HG03460 (cell line): ENCODE measurements at regions not wholly inside any gene's neighbourhood (a gene's known extent, or its start where the extent isn't known, plus 50 kb on each side); places are given as distances from the start of the nearest gene placed in this dataset.

Experiments used
- ATAC-seq: cut with Tn5 transposase; IDR thresholded peaks from one replicate; pipeline ENCODE4 v1.9.1; 2021; ENCODE audit not compliant: unreplicated experiment

DNA sequence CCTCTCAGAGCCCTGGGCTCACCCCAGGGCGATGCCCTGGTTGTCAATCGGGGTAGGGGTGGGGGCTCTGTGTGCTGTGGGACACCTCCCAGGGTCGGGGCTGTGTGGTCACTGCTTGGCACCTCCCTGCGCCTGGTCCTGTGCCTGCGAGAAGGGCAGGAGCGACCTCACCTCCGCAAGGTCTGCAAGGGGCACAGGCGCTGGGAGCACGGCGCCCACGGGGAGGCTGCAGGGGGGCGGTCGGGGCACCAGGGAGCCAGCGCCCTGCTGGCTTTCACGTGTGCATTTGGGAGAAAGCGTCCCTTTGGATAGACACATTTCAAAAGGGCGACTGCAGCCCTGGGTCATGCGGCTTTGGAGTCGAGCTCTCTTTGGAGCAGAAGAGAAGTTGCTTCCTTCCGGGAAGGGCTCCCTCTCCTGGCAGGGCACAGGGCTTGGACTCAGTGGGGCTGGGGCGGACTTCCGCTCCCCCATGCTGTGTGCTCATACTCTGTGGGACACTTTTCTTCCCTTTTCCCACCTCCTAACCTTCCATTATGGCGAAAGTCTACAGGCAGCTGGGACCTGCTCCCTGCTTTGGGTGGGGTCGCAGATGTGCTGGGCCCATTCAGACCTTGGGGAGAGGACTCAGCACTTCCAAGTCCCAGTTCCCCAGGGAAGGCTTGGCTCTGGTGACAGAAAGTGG lies 52.9 kb upstream of the SLC28A3 start:
- no peak for ATAC-seq

DNA sequence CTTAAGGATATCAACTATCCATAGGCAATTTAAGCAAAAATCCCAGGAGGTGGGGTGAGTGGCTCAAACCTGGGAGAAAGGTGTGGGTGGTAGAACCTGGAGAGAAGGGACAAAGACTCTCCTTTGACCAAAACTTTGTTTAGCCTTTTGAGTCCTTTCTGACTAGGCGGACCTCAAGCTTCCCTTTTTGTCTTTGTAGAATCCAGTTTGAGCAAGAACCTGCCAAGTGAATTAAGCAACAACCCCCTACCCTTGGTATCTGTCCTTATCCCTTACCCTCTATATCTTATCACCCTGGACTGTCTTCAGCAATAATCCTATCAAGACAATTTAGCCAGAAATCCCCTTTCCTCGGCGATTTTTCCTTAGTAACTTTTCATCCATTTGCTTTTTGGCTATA lies 53.5 kb upstream of the SLC28A3 start:
- no peak for ATAC-seq

DNA sequence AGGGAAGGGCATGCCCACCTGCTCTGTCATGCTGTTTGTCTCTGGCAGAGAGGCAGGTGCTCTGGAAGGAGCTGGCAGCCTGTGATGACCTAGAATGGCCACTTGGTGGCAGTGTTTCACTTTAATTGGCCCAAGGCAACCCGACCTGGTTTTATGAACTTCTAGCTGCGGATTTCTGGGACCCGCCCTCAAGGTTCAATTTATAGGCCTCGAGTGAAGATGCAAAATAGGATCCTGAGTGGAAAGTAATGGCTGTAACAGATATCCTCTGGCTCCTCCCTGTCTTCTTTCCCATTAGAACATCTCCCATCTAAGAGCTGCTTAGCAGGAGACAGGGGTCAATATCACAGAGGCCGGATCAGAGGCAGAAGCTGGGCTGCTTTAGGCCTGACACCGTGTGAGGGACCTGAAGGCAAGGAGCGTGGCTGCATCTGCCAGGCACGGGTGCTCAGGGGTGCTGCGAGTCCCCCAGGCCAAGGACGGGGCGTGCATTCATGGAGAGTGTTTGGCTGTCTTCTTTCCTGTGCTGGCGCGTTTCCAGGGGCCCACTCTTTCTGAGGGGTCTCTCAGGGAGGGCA lies 56.7 kb upstream of the SLC28A3 start:
- no peak for ATAC-seq

DNA sequence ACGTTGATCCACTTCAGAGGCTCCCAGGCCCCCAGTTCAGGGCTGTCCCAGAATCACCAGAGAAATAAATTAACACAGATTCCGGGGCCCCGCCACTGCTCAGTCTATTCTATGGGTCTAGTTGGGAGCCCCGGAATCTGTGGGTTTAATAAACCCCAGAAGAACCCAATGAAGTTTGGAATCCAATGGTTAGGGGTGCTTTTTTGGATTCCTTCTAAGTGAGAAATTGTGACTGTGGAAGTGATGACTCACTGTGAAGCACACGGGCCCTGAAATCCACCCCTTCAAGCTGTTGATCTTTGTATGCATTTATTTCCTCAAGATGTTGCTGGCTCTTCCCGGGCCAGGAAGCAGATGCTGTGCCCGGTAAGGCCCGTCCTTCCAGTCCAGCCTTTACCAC lies 57.3 kb upstream of the SLC28A3 start:
- no peak for ATAC-seq

DNA sequence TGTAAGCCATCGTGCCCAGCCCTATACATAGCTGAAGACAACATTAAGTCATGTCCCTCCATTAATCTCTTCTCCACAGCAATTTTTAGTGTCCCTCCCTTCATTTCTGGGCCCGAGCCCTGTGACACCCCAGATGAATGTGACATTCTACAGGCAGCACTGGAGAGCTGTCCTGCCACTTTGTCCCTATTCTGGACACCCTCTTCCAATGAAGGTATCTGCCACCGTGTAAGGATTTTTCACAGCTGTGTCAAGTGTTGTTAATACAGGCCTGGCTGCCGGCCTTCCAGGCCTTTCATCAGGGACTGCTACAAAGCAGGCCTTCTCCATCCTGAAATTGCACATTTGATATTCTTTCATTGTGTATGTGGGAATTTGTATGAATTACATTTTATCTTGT lies 62.0 kb upstream of the SLC28A3 start:
- no peak for ATAC-seq

DNA sequence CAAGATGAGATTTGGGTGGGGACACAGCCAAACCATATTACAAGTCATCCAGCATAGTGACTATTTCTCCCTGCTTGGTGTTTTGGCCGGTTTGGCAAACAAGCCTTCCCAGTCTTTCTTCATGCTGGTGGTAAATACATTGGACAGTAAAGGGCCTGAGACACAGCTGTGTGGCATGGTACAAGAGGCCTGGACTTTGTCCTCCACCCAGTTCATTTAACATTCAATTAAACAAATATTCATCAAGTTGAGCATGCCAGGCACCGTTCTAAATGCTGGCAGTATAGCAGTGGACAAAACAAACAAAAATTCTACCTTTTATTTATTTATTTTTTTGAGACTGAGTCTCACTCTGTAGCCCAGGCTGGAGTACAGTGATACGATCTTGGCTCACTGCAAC lies 62.7 kb upstream of the SLC28A3 start:
- no peak for ATAC-seq

DNA sequence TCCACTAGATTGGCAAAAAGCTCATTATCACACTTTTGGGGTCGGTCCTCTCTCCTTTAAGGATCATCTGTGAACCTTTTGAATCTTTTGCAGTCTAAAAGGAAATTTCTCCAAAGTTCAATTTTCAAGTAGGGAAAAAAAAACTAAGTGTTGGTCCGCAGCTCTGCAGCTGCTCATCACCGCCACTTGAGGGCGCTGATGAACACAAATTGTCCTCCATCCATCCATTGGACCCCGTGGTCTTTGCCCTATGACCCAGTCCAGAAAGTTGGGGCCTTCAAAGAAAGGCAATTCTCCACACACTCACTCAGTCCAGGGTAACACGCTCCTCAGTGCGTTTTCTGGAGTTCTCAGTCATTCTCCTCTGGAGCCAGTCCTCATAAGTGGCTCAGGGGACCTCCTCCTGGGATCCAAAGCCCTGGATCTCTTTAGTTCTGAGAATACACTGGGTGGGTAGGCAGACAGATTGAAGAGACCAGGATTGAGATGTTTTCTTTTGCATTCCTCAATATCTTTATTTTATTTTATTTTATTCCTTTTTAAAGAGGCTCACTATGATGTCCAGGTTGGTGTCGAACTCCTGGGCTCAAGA lies 63.6 kb upstream of the SLC28A3 start:
- no peak for ATAC-seq

DNA sequence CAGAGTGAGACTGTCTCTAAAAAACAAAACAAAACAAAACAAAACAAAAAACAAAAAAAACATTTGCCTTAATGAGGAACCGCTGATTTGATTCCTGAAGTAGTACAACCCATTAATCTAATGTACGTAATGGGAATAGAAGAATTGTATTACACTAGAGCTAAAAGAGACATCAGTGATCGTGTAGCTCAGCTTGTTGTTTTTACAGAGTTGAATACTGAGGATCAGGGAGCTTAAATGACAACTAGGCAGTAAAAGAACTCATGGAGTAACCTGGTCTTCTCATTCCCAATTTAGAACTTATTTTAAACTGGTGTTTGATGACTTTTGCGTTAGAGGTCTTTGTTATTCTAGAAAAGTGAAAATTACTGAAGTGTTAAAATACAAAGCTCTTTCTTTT lies 65.1 kb upstream of the SLC28A3 start:
- ATAC-seq = no peak

DNA sequence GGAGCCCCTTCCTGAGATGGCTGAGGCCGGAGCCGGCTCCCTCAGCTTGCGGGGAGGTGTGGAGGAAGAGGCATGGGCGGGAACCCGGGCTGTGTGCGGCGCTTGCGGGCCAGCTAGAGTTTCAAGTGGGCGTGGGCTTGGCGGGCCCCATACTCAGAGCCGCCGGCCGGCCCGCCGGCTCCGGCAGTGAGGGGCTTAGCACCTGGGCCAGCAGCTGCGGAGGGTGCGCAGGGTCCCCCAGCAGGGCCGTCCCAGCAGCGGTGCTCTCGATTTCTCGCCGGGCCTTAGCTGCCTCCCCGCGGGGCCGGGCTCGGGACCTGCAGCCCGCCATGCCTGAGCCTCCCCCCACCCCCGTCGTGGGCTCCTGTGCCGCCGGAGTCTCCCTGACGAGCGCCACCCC lies 67.9 kb upstream of the SLC28A3 start:
- ATAC-seq = no peak

DNA sequence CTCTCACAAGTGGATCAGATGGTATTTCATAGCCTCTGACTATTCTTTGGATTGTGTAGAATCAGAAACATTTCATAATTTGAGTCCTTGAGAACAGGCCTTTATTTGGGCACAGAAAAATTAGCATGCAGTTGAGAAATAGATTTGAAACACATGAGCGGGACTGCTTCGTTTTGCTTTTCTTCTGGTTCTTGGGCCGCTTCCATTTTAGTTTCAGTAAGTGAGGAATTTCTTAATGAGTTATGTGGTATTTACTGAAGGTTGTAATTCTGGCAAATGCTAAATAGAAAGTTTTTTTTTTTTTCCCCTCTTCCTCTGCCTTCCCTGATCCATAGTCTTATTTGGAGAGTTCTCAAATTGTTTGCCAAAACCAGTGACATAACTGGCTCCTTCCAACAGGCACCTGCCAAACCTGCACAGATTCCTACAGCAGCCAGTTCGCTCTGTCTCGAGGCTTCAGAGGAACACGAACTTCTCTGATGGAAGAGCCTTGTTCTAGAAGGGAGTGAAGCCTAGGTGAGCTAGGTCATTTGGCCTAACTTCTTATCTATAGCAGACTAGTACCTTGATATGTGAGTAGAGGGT lies 71.2 kb upstream of the SLC28A3 start:
- no peak for ATAC-seq

DNA sequence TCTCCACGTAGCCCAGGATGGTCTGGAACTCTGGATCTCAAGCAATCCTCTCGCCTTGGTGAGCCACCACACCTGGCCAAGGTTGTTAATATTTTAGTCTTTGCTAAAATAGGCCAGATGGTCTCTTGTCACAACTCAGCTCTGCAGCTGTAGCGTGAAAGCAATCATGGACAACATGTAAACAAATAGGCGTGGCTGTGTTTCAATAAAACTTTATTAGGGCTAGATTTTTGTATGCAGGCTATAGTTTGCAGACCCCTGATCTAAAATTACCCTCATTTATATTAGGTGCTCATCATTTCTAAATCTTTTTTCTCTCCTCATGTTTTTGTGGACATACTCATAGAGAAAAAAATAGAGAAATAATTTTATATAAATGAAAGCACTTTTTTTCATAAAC lies 72.1 kb upstream of the SLC28A3 start:
- no peak for ATAC-seq

DNA sequence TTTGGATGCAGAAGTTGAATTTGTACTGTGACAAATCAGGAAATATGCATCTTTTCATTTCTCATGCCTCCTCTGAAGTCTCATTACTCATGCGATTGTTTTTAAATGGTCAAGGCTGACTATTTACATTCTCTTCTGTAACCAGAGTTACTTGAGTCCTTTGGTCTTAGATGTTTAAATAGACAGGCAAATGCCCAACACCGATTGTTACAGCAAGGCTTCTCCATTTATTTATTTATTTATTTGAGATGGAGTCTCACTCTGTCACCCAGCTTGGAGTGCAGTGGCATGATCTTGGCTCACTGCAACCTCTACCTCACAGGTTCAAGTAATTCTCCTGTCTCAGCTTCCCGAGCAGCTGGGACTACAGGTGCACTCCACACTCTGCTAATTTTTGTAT lies 72.7 kb upstream of the SLC28A3 start:
- no peak for ATAC-seq

DNA sequence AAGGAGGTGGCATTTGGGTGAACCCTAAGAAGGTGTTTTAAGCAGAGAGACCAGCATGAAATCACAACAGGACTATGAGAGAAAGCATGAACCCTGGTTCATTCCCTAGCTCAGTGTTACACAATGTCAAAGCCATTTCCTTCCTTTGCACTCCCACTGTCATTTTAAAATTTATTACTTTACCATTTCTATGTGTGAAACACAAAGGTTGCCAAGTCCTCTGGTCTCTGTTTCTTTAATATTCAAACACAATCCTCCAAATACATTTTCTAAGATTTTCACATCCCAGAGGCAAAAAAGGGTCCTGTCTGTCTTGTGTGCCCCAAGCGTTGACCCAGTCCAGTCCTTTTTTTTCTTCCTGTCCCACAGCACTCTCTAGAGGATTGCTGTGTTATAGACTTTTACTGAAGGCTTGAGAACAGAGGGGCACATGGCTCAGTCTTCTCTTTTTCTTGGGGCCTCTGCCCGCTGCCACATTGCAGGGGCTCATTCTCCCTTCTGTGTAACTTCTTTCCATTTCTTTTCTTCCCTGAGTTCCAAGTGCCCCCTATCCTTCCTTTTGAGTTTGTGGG lies 78.6 kb upstream of the SLC28A3 start:
- no peak for ATAC-seq

DNA sequence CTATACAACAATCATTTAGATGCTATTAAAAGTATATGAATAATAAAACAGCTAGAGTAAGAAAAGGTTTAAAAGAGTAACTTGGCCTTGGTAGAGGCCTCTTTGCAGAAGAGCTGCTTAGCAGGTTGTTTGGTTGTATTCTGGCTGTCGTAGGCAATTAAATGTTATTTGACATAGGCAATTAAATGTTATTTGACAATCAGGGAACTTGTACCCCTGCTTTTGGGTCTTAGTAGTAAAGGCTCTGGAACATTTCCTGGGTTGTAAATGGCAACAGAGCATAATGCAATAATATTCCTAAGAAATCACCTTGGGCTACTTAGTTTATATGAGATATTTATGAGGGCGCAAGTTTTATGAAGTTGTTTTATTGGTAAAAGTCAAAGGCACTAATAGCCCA lies 84.4 kb upstream of the SLC28A3 start:
- ATAC-seq = no peak

DNA sequence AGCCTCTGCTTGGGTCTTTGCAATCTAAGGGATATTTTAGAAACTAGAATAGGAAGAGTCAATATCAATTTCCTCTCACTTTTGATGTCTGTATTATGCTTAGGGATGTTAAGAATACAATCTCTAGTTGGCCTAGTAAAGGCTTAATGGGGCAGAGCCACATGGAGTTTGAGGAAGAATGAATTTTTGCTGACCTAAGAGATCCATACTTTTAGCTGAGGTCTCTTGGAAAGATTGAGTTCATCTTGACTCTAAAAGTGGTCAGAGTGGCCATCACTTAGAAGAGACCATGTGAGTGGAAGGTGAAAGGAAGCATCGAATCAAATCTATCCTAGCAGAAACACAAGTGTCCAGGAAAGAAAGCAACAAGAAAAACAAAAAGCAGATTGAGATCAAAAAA lies 92.2 kb upstream of the SLC28A3 start:
- no peak for ATAC-seq

DNA sequence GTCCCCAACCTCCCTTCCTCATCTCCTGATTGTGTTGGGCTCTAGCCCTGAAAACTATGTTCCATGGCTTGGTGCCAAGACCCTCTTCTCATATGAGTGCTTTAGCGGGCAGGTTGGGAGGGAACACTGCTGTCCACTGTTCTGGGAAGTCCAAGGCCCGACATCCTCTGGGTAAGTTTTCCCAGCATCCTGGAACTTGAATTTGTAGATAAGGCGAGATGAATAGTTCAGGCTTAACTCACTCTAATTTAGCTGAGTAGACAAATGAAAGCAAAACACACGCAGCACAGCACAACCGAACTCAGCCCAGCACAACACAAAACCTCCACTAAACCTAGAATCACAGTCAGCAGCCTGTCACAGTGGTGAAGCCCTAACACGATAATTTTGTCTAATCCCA lies 95.3 kb upstream of the SLC28A3 start:
- ATAC-seq = no peak

DNA sequence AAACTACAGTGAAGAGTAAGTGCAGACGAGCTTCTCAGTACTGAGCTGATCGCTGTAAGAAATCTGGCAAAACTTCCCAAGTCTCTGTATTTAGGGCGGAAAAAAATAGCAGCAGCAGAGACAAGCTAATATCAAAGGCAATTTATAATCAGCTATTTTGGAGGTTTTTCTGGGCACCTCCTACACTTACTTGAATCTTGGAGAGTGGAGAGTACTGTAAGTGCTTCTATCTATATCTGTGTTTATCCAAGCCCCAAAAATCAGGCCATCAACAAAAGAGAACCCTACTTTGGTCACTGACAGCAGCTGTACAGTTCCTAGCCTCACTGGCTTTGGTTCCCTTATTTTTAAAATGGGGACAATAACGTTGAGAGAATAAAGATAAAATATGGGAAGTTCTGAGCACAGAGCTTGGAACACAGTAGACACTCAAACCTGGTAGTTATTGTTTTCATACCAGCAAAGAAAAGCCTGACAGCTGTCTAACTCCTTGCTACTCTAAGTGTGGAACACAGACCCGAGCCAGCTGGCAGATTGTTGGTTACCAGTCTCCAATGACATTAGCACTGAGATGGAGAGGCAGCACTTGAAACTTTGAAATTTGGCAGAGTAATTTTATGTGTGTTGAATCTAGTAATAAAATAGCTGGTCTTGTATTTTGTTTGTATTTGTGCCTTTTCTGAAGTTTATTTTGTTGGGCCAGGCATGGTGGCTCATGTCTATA lies 96.0 kb upstream of the SLC28A3 start:
- ATAC-seq = no peak

DNA sequence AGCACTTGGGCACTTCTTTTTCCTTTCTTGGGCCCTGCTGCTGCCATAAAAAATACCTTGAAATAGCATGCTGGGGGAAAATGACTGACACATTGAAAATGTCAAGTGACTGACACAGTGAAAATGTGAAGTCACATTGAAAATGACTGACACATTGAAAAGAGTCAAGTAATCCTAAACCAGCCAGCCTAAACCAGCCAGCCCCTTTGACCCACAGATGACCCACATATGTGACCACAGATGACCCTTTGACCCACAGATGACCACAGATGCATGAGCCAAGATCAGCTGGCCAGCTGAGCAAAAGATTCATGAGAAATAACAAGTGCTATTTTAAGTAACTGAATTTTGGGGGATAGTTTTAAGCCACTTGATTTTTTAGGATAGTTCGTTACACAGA lies 97.8 kb upstream of the SLC28A3 start:
- ATAC-seq = no peak

DNA sequence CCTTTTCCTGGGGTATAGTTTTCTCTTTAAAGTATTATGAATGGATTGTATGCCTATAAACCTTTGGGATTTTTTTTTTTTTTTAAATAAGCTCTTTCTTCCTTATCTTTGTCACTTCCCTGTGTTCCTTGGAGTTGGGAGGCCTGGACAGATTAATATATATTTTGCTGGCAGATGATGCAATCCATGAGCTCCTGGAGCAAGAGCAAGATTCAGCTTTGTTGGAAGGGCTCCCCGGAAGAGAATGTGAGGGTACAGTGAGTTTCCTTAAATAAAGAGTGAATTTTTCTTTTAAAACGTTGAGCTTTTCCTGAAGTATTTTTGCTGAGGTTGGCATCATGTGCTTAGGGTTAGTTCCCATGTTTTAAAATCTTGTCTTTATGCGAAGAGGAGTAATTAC lies 98.7 kb upstream of the SLC28A3 start:
- ATAC-seq = no peak

DNA sequence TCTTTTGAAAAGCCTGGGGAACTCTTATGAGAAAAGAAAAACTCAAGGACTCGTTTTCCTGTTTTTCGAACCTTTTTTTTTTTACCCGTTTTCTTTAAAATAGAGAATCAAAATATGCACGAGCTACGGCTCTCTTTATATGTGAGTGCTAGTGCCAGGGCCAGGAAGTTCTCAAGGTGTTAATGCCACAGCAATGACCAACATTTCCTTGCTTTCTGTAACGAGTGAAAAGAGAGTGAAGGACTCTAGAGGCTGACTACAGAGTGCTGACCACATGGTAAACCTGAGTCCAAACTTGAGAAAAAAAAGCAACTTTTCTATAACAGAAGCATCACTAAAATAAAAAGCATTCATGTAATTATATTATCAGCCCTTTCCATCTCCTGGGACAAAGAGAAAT lies 102.2 kb upstream of the SLC28A3 start:
- no peak for ATAC-seq

DNA sequence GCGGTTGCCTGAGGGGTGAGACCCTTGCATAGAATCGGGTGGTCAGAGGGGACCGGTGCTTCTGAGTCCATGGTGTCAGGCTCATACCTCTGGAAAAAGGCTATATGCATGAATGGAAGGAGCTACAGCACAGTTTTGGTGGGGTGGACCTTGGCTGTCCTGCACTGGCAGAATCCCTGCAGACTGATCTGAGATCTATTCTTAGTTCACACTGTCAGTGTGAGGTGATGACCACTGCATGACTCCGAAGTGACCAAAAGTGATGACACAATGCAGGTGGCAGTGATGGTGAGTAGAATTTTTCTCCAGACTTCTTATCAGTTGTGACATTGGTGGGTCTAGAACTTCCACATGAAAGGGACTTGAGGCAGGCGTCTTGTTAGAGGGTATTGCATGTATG lies 105.2 kb upstream of the SLC28A3 start:
- ATAC-seq = no peak

DNA sequence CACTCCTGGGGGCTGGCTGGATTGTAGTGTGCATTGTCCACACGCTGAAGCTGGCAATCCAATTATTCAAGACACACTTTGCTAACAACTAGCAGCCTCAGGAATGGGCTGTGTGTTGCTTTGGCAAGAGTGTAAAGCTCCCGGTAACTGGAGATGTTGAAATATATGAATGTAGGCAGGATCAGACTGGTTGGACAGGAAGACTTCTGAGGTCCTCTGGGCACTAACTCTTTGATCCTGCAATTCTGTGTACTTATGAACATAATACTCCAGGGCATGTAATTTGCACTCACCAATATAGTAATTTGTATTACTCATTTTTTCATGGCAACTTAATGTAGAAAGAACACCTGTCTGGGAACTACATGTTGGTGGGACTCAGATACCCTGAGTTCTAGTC lies 106.7 kb upstream of the SLC28A3 start:
- no peak for ATAC-seq
